Epithelial cell of esophagus (primary cell): ENCODE measurements at regions not wholly inside any gene's neighbourhood (a gene's known extent, or its start where the extent isn't known, plus 50 kb on each side); places are given as distances from the start of the nearest gene placed in this dataset.

Experiments
- DNase-seq: peaks from one replicate; pipeline ENCODE4 v3.0.0; 2010; ENCODE audit warnings: low read depth
- H3K4me3 ChIP-seq: 2 replicates; pipeline ENCODE4 v1.5.1; 2011; ENCODE audit warnings: mild to moderate bottlenecking, low read length, control low read depth
- CTCF ChIP-seq: IDR thresholded peaks from 2 replicates; pipeline ENCODE4 v1.5.1; 2011; ENCODE audit warnings: low read depth, mild to moderate bottlenecking, low read length, control low read depth, inconsistent platforms; ENCODE audit not compliant: insufficient read depth; ENCODE audit errors: missing control alignments

- no peak for TF ChIP-seq CTCF
- DNase-seq = no peak
Measured at GRCh38 chr3:71958533-71958932, 173.6 kb upstream of the PROK2 start.

GRCh38 chr3:71956716-71957115, 171.8 kb upstream of the PROK2 start:
- H3K4me3 ChIP-seq = no peak overlapping the region
- DNase-seq = no peak
- TF ChIP-seq CTCF = no peak

More at GRCh38 chr3:71958533-71958932, 173.6 kb upstream of the PROK2 start:
- H3K4me3 ChIP-seq = no peak overlapping the region

GRCh38 chr3:71956069-71956340, 171.1 kb upstream of the PROK2 start:
- TF ChIP-seq CTCF = no peak
- no peak overlapping the region for H3K4me3 ChIP-seq
- DNase-seq = no peak

GRCh38 chr3:71955240-71956068, 170.5 kb upstream of the PROK2 start:
- DNase-seq = peak; percentile 60
- peak; percentile 81 for TF ChIP-seq CTCF
- no peak overlapping the region for H3K4me3 ChIP-seq

- TF ChIP-seq CTCF = no peak
- H3K4me3 ChIP-seq = no peak overlapping the region
- no peak for DNase-seq
Measured at GRCh38 chr3:71951842-71952241, 166.9 kb upstream of the PROK2 start.

- H3K4me3 ChIP-seq = no peak overlapping the region
- DNase-seq = no peak
- no peak for TF ChIP-seq CTCF
Measured at GRCh38 chr3:71951361-71951760, 166.4 kb upstream of the PROK2 start.

GRCh38 chr3:71949442-71949841, 164.5 kb upstream of the PROK2 start:
- H3K4me3 ChIP-seq = no peak overlapping the region
- TF ChIP-seq CTCF = no peak
- no peak for DNase-seq
